ENCODE measurements at regions not wholly inside any gene's neighbourhood (a gene's known extent, or its start where the extent isn't known, plus 50 kb on each side); places are given as distances from the start of the nearest gene placed in this dataset.
"Not testable (repeated sequence)": the region's sequence is repeated elsewhere in the genome, so short reads cannot be mapped to it uniquely, and the experiment has no call there.

- no peak for TF ChIP-seq CTCF (conservative IDR thresholded peaks at IDR 0.05; ENCODE audit: control insufficient read depth, insufficient read depth, low read depth, low read length)
- DNase-seq (ENCODE audit: low read depth), result no peak
Observed at GRCh38 chr4:148557793-148558192, 115.6 kb upstream of the NR3C2 start.

DNA sequence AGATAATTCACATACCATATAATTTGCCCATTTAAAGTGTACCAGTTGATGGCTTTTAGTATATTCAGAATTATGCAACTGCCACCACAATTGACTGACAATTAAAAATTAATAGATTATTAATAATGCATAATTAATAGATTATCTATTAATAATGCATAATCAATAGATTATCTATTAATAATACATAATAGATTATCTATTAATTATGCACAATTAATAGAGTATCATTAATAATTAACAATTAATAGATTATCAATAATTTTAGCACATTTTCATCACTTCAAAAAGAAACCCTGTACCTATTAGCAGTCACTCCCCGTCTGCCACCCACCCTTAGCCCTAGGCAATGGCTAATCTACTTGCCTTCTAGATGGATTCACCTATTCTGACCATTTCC lies 108.6 kb upstream of the NR3C2 start:
- DNase-seq (ENCODE audit: low read depth), result no peak
- no peak for TF ChIP-seq CTCF (conservative IDR thresholded peaks at IDR 0.05; ENCODE audit: control insufficient read depth, insufficient read depth, low read depth, low read length)
- no peak overlapping the region for H3K4me3 ChIP-seq (ENCODE audit: control insufficient read depth, low read depth, low read length)

More at GRCh38 chr4:148557793-148558192, 115.6 kb upstream of the NR3C2 start:
- H3K4me3 ChIP-seq (ENCODE audit: control insufficient read depth, low read depth, low read length), result no peak overlapping the region

- no peak for TF ChIP-seq CTCF (conservative IDR thresholded peaks at IDR 0.05; ENCODE audit: control insufficient read depth, insufficient read depth, low read depth, low read length)
- peak; percentile 25 for DNase-seq (ENCODE audit: low read depth)
- no peak overlapping the region for H3K4me3 ChIP-seq (ENCODE audit: control insufficient read depth, low read depth, low read length)
Observed at GRCh38 chr4:148542922-148543623, 100.9 kb upstream of the NR3C2 start.

GRCh38 chr4:148540622-148541326 lies 98.6 kb upstream of the NR3C2 start:
- no peak for DNase-seq (ENCODE audit: low read depth)
- TF ChIP-seq CTCF (conservative IDR thresholded peaks at IDR 0.05; ENCODE audit: control insufficient read depth, insufficient read depth, low read depth, low read length), result no peak
- H3K4me3 ChIP-seq (ENCODE audit: control insufficient read depth, low read depth, low read length), result no peak overlapping the region

DNA sequence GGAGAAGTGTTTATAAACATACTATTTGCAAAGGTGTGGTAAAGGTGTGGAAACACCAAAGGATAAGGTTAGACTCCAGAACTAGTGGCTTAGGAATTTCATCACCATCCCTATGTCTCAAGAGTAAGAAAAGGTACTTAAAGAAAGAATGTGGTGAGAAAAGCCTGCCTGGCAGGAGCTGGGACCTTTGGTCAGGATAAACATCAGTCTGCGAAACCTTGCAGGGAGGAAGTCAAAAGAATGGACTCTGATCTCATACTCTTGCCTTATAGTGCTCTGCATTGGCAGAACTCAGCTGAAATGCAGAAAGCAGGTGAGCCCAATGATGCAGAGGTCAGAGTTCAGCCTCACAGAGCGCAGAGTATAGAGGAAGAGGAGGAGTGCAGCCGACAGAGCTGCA lies 97.2 kb upstream of the NR3C2 start:
- no peak for TF ChIP-seq CTCF (conservative IDR thresholded peaks at IDR 0.05; ENCODE audit: control insufficient read depth, insufficient read depth, low read depth, low read length)
- no peak overlapping the region for H3K4me3 ChIP-seq (ENCODE audit: control insufficient read depth, low read depth, low read length)
- no peak for DNase-seq (ENCODE audit: low read depth)

DNA sequence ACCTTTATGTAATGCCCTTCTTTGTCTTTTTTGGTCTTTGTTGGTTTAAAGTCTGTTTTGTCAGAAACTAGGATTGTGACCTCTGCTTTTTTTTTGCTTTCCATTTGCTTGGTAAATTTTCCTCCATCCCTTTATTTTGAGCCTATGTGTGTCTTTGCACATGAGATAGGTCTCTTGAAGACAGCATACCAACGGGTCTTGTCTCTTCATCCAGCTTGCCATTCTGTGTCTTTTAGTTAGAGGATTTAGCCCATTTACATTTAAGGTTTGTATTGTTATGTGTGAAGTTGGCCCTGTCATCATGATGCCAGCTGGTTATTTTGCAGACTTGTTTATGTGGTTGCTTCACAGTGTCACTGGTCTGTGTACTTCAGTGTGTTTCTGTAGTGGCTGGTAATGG lies 91.6 kb upstream of the NR3C2 start:
- DNase-seq (ENCODE audit: low read depth); H3K4me3 ChIP-seq (ENCODE audit: control insufficient read depth, low read depth, low read length): not testable (repeated sequence)

DNA sequence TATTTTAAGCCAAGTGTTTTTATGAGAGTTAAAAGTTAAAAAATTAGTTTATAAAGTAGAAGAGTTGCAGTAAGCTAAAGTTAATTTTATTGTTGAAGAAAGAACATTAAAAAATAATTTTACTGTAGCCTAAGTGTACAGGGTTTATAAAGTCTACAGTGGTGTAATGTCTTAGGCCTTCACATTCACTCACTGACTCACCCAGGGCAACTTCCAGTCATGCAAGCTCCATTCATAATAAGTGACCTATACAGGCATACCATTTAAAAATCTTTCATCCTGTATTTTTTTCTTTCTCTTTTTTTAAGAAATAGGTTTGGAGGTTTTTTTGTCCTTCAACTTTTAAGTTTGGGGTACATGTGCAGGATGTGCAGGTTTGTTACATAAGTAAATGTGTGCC lies 87.9 kb upstream of the NR3C2 start:
- no peak overlapping the region for H3K4me3 ChIP-seq (ENCODE audit: control insufficient read depth, low read depth, low read length)
- DNase-seq (ENCODE audit: low read depth), result peak; percentile 3
- TF ChIP-seq CTCF (conservative IDR thresholded peaks at IDR 0.05; ENCODE audit: control insufficient read depth, insufficient read depth, low read depth, low read length), result no peak
